Subcutaneous abdominal adipose tissue (tissue), 5 donors: ENCODE measurements at regions not wholly inside any gene's neighbourhood (a gene's known extent, or its start where the extent isn't known, plus 50 kb on each side); places are given as distances from the start of the nearest gene placed in this dataset.

Experiments
- H3K27ac ChIP-seq: one replicate; pipeline ENCODE4 v1.7.0; 2013; ENCODE audit warnings: low read depth, mild to moderate bottlenecking, inconsistent platforms, low read length, moderate library complexity
- H3K27me3 ChIP-seq, 5 donors: one replicate each; pipeline ENCODE4 v1.7.0; 2013; ENCODE audit warnings: low read length in 5 of 5, inconsistent platforms in 1 of 5; ENCODE audit not compliant: control insufficient read depth in 5 of 5, insufficient read depth in 4 of 5
- H3K36me3 ChIP-seq, 5 donors: one replicate each; pipeline ENCODE4 v1.7.0; 2013; ENCODE audit warnings: low read length in 5 of 5; ENCODE audit not compliant: control insufficient read depth in 5 of 5, insufficient read depth in 5 of 5
- H3K4me1 ChIP-seq, 5 donors: one replicate each; pipeline ENCODE4 v1.7.0; 2013; ENCODE audit warnings: low read length in 5 of 5, mild to moderate bottlenecking in 3 of 5, moderate library complexity in 1 of 5; ENCODE audit not compliant: control insufficient read depth in 5 of 5, insufficient read depth in 5 of 5
- H3K4me3 ChIP-seq, 5 donors: one replicate each; pipeline ENCODE4 v1.7.0; 2013; ENCODE audit warnings: low read length in 5 of 5, low read depth in 1 of 5
- H3K9ac ChIP-seq, 5 donors: one replicate each; pipeline ENCODE4 v1.7.0; 2013; ENCODE audit warnings: low read length in 5 of 5, mild to moderate bottlenecking in 4 of 5, moderate library complexity in 3 of 5
- H3K9me3 ChIP-seq, 5 donors: one replicate each; pipeline ENCODE4 v1.7.0; 2013; ENCODE audit warnings: low read length in 5 of 5; ENCODE audit not compliant: control insufficient read depth in 5 of 5
- donor health status: healthy.
- donor health status: healthy.
- donor health status: healthy.
- donor health status: healthy.
- donor health status: healthy.

- Histone ChIP-seq H3K9ac (no peak overlapping the region), H3K4me1 (no peaks in the 10 kb centered on the region), H3K36me3 (no peaks in the 10 kb centered on the region), H3K27me3 (no peaks in the 10 kb centered on the region), H3K9me3 (no peaks in the 10 kb centered on the region), H3K27ac (no peak overlapping the region), H3K4me3 (no peak overlapping the region)
Observed at GRCh38 chr1:238419209-238419608, 528.5 kb upstream of the ZP4 start.

DNA sequence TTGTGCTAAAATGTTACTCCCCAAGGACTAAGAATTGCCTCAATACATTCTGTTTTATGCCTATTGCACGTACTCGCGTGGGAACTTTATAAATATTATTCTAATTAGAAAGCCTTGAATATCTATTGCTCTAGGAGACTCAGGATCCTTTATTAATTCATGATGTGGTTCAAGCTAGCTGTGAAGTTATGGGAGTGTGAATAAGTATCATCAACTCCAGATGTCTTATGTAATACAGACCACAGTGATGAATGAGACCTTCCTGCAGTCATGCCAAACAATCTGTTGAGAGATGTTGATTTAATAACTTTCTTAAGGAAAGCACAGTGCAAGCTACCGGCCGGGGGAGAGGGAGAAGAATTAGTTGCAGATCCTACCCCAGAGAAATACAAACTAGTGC lies 519.2 kb upstream of the ZP4 start:
- no peaks in the 10 kb centered on the region for H3K4me1 ChIP-seq
- no peak overlapping the region for H3K27ac ChIP-seq
- no peaks in the 10 kb centered on the region for H3K9me3 ChIP-seq
- H3K36me3 ChIP-seq, result no peaks in the 10 kb centered on the region
- no peaks in the 10 kb centered on the region for H3K27me3 ChIP-seq
- H3K4me3 ChIP-seq, result no peak overlapping the region
- H3K9ac ChIP-seq, result no peak overlapping the region

- H3K27ac ChIP-seq, result no peak overlapping the region
- H3K9me3 ChIP-seq, result no peaks in the 10 kb centered on the region
- no peaks in the 10 kb centered on the region for H3K4me1 ChIP-seq
- no peak overlapping the region for H3K9ac ChIP-seq
- no peak overlapping the region for H3K4me3 ChIP-seq
- H3K27me3 ChIP-seq, result no peaks in the 10 kb centered on the region
- H3K36me3 ChIP-seq, result no peaks in the 10 kb centered on the region
Observed at GRCh38 chr1:238409191-238409850, 518.6 kb upstream of the ZP4 start.

DNA sequence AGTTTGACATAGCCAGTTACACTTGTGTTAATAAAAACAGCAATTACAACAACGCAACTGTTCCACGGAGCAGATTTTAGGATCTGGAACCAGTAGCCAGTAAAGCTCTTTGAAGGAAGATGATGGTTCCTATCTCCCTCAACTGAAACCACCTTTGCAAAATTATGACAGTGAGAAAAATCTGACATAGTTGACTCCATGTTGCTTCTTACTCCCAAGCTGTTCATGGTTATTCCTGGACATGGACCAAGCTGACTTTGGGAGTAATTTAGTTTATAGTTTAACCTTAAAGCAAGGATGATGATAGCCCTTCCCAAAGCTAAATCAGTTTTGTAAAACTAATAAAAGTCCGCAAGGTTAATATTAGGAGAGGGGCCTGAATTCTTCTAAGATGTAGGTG lies 518.0 kb upstream of the ZP4 start:
- Histone ChIP-seq H3K4me1 (no peaks in the 10 kb centered on the region), H3K27ac (no peak overlapping the region), H3K9ac (no peak overlapping the region), H3K9me3 (no peaks in the 10 kb centered on the region), H3K36me3 (no peaks in the 10 kb centered on the region), H3K4me3 (no peak overlapping the region), H3K27me3 (no peaks in the 10 kb centered on the region)

- Histone ChIP-seq H3K9me3 (no peaks in the 10 kb centered on the region), H3K36me3 (no peaks in the 10 kb centered on the region), H3K9ac (no peak overlapping the region), H3K27me3 (no peaks in the 10 kb centered on the region), H3K4me1 (no peaks in the 10 kb centered on the region), H3K4me3 (no peak overlapping the region), H3K27ac (no peak overlapping the region)
Observed at GRCh38 chr1:238406098-238406860, 515.6 kb upstream of the ZP4 start.

DNA sequence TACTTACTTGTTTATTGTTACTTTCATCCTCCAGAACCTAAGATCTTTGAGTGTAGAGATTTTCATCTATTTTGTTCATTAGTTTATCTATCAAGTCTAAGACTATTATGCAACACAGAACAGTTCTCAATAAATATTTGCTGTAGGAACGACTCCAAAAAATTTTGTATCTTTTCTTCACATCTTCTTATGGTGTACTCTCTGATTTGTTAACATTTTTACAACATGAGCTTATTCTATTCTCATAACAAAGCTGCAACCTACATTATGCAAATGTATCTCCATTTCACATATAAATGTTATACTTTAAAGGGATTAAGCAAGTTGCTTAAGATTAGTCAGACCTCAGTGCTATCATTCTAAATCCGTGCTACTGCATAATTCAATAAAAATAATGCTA lies 514.2 kb upstream of the ZP4 start:
- Histone ChIP-seq H3K4me1 (no peaks in the 10 kb centered on the region), H3K36me3 (no peaks in the 10 kb centered on the region), H3K9ac (no peak overlapping the region), H3K27ac (no peak overlapping the region), H3K4me3 (no peak overlapping the region), H3K27me3 (no peaks in the 10 kb centered on the region), H3K9me3 (no peaks in the 10 kb centered on the region)

DNA sequence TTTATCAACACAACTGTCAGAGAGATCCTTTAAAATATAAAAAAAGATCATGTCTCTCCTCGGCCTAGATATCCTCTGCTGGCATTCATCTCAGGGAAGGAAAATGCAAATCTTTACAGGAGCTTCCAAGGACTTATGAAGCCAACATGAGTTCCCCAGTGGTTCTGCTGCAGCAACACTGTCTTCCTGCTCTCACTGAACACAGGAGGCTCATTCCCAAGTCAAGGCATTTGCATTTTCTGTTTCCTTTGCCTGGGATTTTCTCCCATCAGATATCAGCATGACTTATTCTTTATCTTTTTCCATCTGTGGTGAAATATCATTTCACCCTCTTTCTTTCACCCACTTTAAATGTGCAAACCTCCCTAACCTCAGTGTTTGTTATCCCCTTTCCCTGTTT lies 513.8 kb upstream of the ZP4 start:
- Histone ChIP-seq H3K4me3 (no peak overlapping the region), H3K36me3 (no peaks in the 10 kb centered on the region), H3K4me1 (no peaks in the 10 kb centered on the region), H3K27me3 (no peaks in the 10 kb centered on the region), H3K27ac (no peak overlapping the region), H3K9ac (no peak overlapping the region), H3K9me3 (no peaks in the 10 kb centered on the region)

- Histone ChIP-seq H3K9me3 (no peaks in the 10 kb centered on the region), H3K4me1 (no peaks in the 10 kb centered on the region), H3K9ac (no peak overlapping the region), H3K27ac (no peak overlapping the region), H3K27me3 (no peaks in the 10 kb centered on the region), H3K36me3 (no peaks in the 10 kb centered on the region), H3K4me3 (no peak overlapping the region)
Observed at GRCh38 chr1:238401144-238401543, 510.4 kb upstream of the ZP4 start.

DNA sequence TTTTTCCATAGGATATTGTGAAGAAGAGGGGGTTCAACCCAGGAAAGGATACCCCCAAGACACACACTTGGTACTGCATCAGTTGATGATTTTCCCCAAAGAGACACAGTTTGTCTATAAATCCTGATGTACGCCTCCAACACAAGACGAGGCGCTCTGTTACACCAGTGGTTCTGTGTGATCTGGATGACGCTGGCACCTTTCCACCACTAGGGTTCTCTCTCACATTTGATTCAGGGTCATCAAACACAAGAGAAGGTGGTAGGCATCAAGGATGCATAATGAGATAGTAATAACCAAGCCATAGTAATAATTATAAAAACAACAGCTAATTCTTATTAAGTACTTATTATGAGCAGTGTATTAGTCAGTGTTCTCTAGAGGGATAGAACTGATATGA lies 508.8 kb upstream of the ZP4 start:
- Histone ChIP-seq H3K4me1 (no peaks in the 10 kb centered on the region), H3K27me3 (no peaks in the 10 kb centered on the region), H3K4me3 (no peak overlapping the region), H3K9me3 (no peaks in the 10 kb centered on the region), H3K36me3 (no peaks in the 10 kb centered on the region), H3K9ac (no peak overlapping the region), H3K27ac (no peak overlapping the region)

DNA sequence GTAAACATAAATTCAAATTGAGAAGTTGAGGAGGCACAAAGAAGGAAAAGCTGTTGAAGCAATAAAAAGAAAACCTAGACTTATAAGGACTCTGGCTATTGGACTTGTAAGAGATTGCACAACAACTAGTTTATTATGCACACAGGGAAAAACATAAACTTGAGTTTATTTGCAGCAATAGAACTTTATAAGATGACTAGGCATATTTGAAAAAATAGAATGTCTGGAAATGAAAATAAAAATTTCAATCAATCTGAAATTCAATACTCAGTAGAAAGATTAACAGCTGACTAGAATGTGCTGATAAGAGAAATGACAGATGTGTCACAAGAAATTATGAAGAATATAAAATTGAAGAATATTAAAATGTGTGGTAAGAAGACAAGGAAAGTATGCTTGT lies 505.4 kb upstream of the ZP4 start:
- no peak overlapping the region for H3K4me3 ChIP-seq
- no peaks in the 10 kb centered on the region for H3K9me3 ChIP-seq
- H3K27me3 ChIP-seq, result no peaks in the 10 kb centered on the region
- no peaks in the 10 kb centered on the region for H3K4me1 ChIP-seq
- H3K36me3 ChIP-seq, result no peaks in the 10 kb centered on the region
- H3K9ac ChIP-seq, result no peak overlapping the region
- no peak overlapping the region for H3K27ac ChIP-seq
